Thyroid gland (tissue), 4 donors: ENCODE measurements at regions not wholly inside any gene's neighbourhood (a gene's known extent, or its start where the extent isn't known, plus 50 kb on each side); places are given as distances from the start of the nearest gene placed in this dataset.

Experiments used
- DNase-seq, 2 donors: peaks; one replicate each; pipeline ENCODE4 v3.0.0-alpha.2; 2019
- H3K27ac ChIP-seq, 3 donors: fragments of 200-600 bp; sonication (generic); 1 replicate in 2 of 3; 2 replicates in 1 of 3; pipeline ENCODE4 v1.5.1; 2016 to 2019; ENCODE audit warnings: mild to moderate bottlenecking in 1 of 3, moderate library complexity in 1 of 3
- H3K27me3 ChIP-seq: fragments of 200-600 bp; sonication (generic); one replicate; pipeline ENCODE4 v1.5.1; 2019
- H3K36me3 ChIP-seq, 2 donors: fragments of 200-600 bp; sonication (generic); one replicate each; pipeline ENCODE4 v1.5.1; 2016 to 2019
- H3K4me1 ChIP-seq, 2 donors: fragments of 200-600 bp; sonication (generic); one replicate each; pipeline ENCODE4 v1.5.1; 2017 to 2019
- H3K4me3 ChIP-seq, 3 donors: fragments of 200-600 bp; sonication (generic); replicated peaks in 1 of 3; 1 replicate in 2 of 3; 2 replicates in 1 of 3; pipeline ENCODE4 v1.5.1; 2016; ENCODE audit warnings: mild to moderate bottlenecking in 1 of 3
- H3K9me3 ChIP-seq: fragments of 200-600 bp; sonication (generic); one replicate; pipeline ENCODE4 v1.5.1; 2017
- POLR2A ChIP-seq, 2 donors: fragments of 450-650 bp; IDR thresholded peaks; one replicate each; pipeline ENCODE4 v1.6.1; 2017; ENCODE audit warnings: antibody characterized with exemption in 2 of 2, mild to moderate bottlenecking in 2 of 2, moderate library complexity in 1 of 2
- WGBS, 2 donors: methylation state at CpG; one replicate each; pipeline ENCODE4 v1.1.5; 2017; 5-methylcytosine and 5-hydroxymethylcytosine counted together
- intact Hi-C: fragments of 100-400 bp; cut with DNase I; formaldehyde crosslinking; loops from one replicate; pipeline ENCODE4 v1.15.1; 2023
- TF ChIP-seq, protein P1 (sequence below), 6 experiments: fragments of 200-600 bp in 3 of 6; fragments of 450-650 bp in 3 of 6; sonication (generic) in 3 of 6; IDR thresholded peaks; one replicate each; pipeline ENCODE4 v1.5.1; 2016 to 2019; ENCODE audit warnings: antibody characterized with exemption in 6 of 6, mild to moderate bottlenecking in 2 of 6, inconsistent platforms in 1 of 6, moderate library complexity in 1 of 6

- 94 to 96% methylated on average over 1 of the region's 1 CpG for WGBS, 2 donors
- H3K27me3 ChIP-seq, result no peaks in the 10 kb centered on the region
- H3K36me3 ChIP-seq, result no peaks in the 10 kb centered on the region
- TF ChIP-seq POLR2A (IDR thresholded peaks at IDR 0.05), result no peak
- TF ChIP-seq, protein P1, sequence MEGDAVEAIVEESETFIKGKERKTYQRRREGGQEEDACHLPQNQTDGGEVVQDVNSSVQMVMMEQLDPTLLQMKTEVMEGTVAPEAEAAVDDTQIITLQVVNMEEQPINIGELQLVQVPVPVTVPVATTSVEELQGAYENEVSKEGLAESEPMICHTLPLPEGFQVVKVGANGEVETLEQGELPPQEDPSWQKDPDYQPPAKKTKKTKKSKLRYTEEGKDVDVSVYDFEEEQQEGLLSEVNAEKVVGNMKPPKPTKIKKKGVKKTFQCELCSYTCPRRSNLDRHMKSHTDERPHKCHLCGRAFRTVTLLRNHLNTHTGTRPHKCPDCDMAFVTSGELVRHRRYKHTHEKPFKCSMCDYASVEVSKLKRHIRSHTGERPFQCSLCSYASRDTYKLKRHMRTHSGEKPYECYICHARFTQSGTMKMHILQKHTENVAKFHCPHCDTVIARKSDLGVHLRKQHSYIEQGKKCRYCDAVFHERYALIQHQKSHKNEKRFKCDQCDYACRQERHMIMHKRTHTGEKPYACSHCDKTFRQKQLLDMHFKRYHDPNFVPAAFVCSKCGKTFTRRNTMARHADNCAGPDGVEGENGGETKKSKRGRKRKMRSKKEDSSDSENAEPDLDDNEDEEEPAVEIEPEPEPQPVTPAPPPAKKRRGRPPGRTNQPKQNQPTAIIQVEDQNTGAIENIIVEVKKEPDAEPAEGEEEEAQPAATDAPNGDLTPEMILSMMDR (IDR thresholded peaks at IDR 0.05), result no peak
- no peak for DNase-seq
- H3K4me1 ChIP-seq, result peaks cover 5 to 8% of the 10 kb centered on the region in 2 donors
- no peak overlapping the region for H3K27ac ChIP-seq
- no peak overlapping the region for H3K4me3 ChIP-seq
- intact Hi-C loops, result no loop called here
- H3K9me3 ChIP-seq, result no peaks in the 10 kb centered on the region
These were observed 257.6 kb upstream of the CADM1 start for GRCh38 chr11:115761817-115762216.

GRCh38 chr11:115761348-115761747, 257.1 kb upstream of the CADM1 start:
- Histone ChIP-seq H3K27me3 (no peaks in the 10 kb centered on the region), H3K9me3 (no peaks in the 10 kb centered on the region), H3K36me3 (no peaks in the 10 kb centered on the region), H3K27ac (no peak overlapping the region), H3K4me3 (no peak overlapping the region), H3K4me1 (peaks cover 5 to 8% of the 10 kb centered on the region in 2 donors)
- WGBS, 2 donors, result 78 to 100% methylated on average over 1 of the region's 1 CpG
- intact Hi-C loops, result no loop called here
- no peak for DNase-seq
- no peak for TF ChIP-seq POLR2A (IDR thresholded peaks at IDR 0.05)
- TF ChIP-seq, protein P1 (IDR thresholded peaks at IDR 0.05), result no peak

GRCh38 chr11:115760461-115761320, 256.5 kb upstream of the CADM1 start:
- no peaks in the 10 kb centered on the region for H3K27me3 ChIP-seq
- intact Hi-C loops, result no loop called here
- no peaks in the 10 kb centered on the region for H3K9me3 ChIP-seq
- peak; percentile 11 to 31 for DNase-seq
- TF ChIP-seq, protein P1 (IDR thresholded peaks at IDR 0.05), result no peak
- TF ChIP-seq POLR2A (IDR thresholded peaks at IDR 0.05), result no peak
- peak overlapping the region; percentile 18 to 69 (median 50) for H3K4me3 ChIP-seq
- peaks cover 5 to 8% of the 10 kb centered on the region in 2 donors for H3K4me1 ChIP-seq
- WGBS, 2 donors, result 32 to 35% methylated on average over 18 to 19 of the region's 19 CpGs
- no peaks in the 10 kb centered on the region for H3K36me3 ChIP-seq
- H3K27ac ChIP-seq, result no peak overlapping the region

DNA sequence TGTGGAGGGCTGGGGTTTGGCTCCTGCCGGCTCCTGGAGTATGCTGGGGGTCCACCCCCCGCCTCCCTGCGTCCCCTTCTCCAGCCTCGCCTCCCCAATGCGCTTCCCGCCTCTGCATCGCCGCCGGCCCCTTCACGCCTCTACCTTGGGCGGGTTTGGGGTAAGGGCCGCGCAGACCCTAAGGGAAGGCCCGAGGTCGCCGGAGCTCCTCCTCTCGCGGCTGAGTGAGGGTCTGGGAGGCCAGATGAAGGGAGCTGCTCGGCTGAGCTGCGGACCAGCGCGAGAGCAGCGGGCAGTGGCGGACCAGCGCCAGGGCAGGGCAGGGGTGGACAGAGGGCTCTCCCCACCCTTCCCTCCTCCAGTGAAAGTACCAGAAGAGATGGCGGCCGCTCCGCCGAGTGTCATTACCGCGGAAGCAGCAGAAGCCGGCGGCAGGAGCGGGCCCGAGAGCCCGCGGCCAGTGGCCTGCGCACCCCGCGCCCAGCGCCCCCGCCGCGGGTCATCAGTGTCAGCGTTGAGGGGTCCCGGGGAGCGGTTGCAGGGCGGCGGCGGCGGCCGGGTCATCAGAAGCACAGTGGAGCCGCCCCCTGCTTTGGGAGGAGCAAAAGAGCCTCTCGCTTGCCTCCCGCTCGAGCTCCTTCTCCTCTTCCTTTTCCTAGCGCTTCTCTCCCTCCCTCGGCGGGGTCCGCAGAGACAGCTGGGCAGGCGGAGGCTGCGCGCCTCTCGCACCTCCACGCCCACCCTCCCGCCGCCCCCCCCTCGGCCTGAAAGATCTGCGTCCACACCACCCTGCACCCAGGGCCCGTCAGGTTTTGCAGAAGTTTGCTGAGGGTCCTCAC, 255.6 kb upstream of the CADM1 start:
- no peaks in the 10 kb centered on the region for H3K9me3 ChIP-seq
- WGBS, 2 donors, result 3 to 13% methylated on average over 25 to 30 of the region's 70 CpGs
- peak overlapping the region; percentile 18 to 69 (median 50) for H3K4me3 ChIP-seq
- H3K36me3 ChIP-seq, result no peaks in the 10 kb centered on the region
- peak; percentile 38 to 43 for DNase-seq
- intact Hi-C loops, result no loop called here
- H3K27ac ChIP-seq, result no peak overlapping the region
- H3K27me3 ChIP-seq, result no peaks in the 10 kb centered on the region
- H3K4me1 ChIP-seq, result peaks cover 5 to 8% of the 10 kb centered on the region in 2 donors
- TF ChIP-seq, protein P1 (IDR thresholded peaks at IDR 0.05), result no peak
- TF ChIP-seq POLR2A (IDR thresholded peaks at IDR 0.05), result no peak
